Fibroblast of mammary gland (primary cell): ENCODE measurements at regions not wholly inside any gene's neighbourhood (a gene's known extent, or its start where the extent isn't known, plus 50 kb on each side); places are given as distances from the start of the nearest gene placed in this dataset.

Experiments
- DNase-seq: peaks from one replicate; pipeline ENCODE4 v3.0.0-alpha.2; 2010; ENCODE audit warnings: low read depth
- H3K4me3 ChIP-seq: 2 replicates; pipeline ENCODE4 v1.5.1; 2011; ENCODE audit warnings: low read depth, mild to moderate bottlenecking, low read length, moderate library complexity; ENCODE audit not compliant: control insufficient read depth
- TF ChIP-seq, protein P1 (sequence below): conservative IDR thresholded peaks from 2 replicates; pipeline ENCODE4 v1.5.1; 2011; ENCODE audit warnings: low read depth, low read length, inconsistent platforms; ENCODE audit not compliant: control insufficient read depth, insufficient read depth

DNA sequence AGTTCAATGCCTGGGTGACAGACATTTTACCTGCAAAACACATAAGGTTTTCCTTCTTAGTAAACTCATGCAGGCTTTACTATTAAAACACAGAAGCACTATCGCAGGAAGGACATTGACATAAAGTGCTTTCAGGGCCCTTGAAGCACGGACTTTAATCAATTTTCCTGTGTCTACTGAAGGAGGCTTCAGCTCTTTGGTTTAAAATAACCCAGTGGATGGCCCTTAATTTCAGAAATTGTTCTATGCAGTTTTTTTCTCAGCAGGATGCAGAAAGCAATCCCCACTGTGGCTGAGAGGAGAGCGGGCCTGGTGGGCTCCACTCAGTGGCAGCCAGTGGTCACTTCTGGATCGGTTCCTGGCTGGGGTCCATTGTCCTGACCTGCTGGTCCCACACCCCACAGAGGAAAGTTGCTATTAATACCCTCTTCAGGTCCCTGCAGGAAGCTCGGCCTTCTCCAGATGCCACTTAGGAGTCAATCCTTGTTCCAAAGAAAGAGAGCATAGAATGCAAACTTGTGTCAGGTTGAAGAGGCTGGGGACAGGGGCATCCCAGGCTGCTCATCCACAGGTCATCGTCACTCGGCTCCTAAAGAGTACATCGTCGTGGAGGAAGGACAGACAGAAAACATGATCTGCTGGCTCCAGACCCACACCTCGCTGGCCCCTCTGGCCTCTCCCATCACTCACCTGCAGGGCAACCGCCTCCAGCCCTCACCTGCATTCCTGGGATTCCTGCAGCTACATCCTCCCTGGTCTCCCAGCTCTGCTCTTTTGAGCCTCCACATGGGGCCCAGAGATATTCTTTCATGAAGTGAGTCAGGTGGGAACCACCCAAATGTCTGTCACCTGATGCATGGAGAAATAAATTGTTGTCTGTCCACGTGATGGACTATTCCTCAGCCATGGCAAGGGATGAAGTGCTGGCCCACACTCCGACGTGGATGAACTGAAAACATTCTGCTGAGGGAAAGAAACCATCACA is 153.1 kb downstream of the PSMG1 start:
- DNase-seq = no peak
- TF ChIP-seq, protein P1, sequence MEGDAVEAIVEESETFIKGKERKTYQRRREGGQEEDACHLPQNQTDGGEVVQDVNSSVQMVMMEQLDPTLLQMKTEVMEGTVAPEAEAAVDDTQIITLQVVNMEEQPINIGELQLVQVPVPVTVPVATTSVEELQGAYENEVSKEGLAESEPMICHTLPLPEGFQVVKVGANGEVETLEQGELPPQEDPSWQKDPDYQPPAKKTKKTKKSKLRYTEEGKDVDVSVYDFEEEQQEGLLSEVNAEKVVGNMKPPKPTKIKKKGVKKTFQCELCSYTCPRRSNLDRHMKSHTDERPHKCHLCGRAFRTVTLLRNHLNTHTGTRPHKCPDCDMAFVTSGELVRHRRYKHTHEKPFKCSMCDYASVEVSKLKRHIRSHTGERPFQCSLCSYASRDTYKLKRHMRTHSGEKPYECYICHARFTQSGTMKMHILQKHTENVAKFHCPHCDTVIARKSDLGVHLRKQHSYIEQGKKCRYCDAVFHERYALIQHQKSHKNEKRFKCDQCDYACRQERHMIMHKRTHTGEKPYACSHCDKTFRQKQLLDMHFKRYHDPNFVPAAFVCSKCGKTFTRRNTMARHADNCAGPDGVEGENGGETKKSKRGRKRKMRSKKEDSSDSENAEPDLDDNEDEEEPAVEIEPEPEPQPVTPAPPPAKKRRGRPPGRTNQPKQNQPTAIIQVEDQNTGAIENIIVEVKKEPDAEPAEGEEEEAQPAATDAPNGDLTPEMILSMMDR = no peak

DNA sequence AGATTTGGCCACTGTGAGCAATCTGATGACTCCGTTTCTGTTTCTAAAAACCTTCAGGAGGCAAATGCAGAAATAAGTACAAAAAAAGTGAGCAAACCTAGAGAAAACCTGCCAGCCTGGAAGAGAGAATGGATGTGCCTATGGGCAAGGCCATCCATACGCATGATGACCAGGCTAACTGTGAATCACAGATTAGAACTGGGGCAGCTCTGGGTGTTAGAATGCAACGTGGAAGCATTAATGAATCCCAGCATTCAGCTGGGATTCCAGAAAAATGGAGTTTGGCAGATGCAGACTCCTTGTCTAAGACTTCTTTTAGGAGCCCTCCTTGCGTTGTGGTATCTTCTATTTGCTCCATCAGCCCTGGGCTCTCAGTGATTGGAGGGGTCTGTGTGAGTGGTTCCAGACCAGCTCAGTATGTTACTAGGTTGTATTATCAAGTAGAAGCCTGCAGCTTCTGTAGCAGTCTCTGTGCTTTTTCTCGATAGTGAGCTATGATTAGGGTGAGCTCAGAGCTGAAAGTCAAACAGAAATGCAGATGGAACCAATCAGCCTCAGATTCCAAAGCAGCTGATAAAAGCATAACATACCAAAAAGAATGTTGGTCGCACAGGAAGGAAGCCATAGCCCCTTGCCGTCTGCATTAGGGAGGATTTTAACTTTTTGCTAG is 154.0 kb downstream of the PSMG1 start:
- no peak overlapping the region for H3K4me3 ChIP-seq
- TF ChIP-seq, protein P1 = no peak
- peak; percentile 44 for DNase-seq

More for the DNA sequence above, 153.1 kb downstream of the PSMG1 start:
- H3K4me3 ChIP-seq = no peak overlapping the region

DNA sequence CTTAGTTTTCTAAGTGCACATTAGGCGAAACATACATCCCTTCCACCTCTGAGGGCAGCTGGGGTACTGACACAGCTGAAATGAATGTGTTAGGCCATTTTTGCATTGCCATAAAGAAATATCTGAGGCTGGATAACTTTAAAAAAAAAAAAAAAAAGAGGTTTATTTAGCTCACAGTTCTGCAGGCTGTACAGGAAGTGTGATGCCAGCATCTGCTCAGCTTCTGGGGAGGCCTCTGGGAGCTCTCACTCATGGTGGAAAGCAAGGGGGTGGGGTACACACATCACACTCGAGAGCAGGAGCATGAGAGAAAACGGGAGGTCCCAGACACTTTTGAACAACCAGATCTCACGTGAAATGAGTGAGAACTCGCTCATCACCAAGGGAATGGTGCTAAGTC is 158.1 kb downstream of the PSMG1 start:
- TF ChIP-seq, protein P1 = no peak
- no peak for DNase-seq
- no peak overlapping the region for H3K4me3 ChIP-seq

DNA sequence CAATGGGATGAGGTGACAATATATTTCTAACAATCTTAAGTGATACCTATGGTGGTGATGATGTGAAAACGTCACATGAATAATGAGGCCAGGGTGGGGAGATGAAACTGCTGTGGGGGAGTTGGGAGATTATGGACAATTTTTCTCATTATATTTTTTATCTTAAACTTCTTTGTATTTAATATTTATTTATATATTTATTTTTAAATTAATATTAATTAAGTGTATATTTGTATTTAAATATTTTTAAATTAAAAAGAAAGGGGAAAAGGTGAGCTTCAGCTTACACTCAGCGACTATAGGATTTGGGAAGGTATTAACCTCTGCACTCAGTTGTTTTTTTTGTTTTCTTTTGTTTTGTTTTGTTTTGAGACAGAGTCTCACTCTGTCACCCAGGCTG is 158.7 kb downstream of the PSMG1 start:
- H3K4me3 ChIP-seq = no peak overlapping the region
- TF ChIP-seq, protein P1 = no peak
- no peak for DNase-seq

DNA sequence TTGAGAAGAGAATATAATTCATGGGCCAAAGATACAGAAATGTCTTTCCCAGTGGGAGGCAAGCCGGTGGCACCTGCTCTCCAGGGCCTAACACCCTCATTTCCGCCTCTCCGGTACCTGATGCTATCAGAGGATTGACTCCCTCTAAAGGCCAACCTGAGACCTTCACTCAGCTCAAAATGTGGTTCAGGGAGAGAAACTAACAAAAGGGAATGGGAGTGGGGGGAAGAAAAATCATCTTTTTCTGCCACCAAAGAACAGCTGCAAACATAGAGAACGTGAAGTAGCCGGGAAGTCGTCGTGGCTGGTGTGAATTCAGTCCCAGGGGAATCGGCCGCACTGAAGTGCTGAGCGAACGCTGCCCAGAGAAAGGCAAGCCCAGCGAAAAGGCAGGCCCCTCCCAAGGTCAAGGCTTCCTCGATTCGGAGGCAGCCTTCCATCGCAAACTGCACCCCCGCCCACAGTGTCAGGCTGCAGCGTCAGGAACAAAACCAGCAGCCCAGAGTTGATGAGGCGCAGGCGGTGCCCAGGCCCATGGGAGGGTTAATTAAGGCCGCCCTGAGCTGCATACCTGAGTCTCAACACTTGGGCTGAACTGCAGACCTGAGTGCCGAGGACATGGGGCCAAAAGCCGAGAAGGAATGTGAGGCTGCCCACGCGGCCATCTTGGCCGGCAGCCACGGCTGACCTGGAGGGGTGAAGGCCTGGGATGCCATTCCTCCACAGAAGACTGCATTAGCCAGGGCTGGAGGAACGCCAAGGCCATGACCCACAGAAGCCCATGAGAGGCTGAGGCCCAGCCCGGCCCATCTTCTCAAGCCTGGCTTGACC is 160.2 kb downstream of the PSMG1 start:
- DNase-seq = peak; percentile 40
- TF ChIP-seq, protein P1 = peak; percentile 18

DNA sequence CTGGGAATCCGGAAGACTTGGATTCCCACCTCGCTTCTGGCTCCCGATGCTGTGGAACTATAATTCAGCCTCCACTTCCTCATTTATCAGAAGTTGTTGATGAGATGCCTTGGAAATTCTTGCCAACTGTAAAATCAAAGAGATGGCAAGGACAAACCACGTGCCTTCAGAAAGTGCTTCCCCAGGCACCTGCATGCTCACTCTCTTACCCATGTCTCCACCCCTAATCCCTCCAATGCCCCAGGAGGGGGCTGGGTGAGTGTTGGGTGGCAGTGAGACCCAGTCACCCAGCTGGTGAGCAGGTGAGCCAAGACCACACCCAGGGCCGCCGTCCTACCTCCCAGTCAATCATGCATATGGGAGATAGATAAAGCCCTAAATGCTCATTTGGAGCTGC is 160.8 kb downstream of the PSMG1 start:
- TF ChIP-seq, protein P1 = no peak
- no peak overlapping the region for H3K4me3 ChIP-seq
- no peak for DNase-seq

More for the DNA sequence above, 160.2 kb downstream of the PSMG1 start:
- H3K4me3 ChIP-seq = no peak overlapping the region
